ENCODE measurements at regions not wholly inside any gene's neighbourhood (a gene's known extent, or its start where the extent isn't known, plus 50 kb on each side); places are given as distances from the start of the nearest gene placed in this dataset.
"Not testable (repeated sequence)": the region's sequence is repeated elsewhere in the genome, so short reads cannot be mapped to it uniquely, and the experiment has no call there.

- H3K4me3 ChIP-seq (replicated peaks in 1 of 2; ENCODE audit: low read depth in 2 of 2, low read length in 2 of 2) = no peak overlapping the region
- no peak for TF ChIP-seq CTCF (IDR thresholded peaks at IDR 0.05; ENCODE audit: low read depth, low read length)
- DNase-seq (ENCODE audit: low read depth in 2 of 2) = no peak
Observed at GRCh38 chrX:98924511-98924910, 1485.6 kb downstream of the PCDH19 start.

GRCh38 chrX:98897191-98897590 lies 1512.9 kb downstream of the PCDH19 start:
- no peak for TF ChIP-seq CTCF (IDR thresholded peaks at IDR 0.05; ENCODE audit: low read depth, low read length)
- H3K4me3 ChIP-seq (replicated peaks in 1 of 2; ENCODE audit: low read depth in 2 of 2, low read length in 2 of 2) = no peak overlapping the region
- no peak for DNase-seq (ENCODE audit: low read depth in 2 of 2)

- not testable (repeated sequence) for DNase-seq (ENCODE audit: low read depth in 2 of 2); H3K4me3 ChIP-seq (replicated peaks in 1 of 2; ENCODE audit: low read depth in 2 of 2, low read length in 2 of 2)
Observed at GRCh38 chrX:98850639-98851038, 1559.4 kb downstream of the PCDH19 start.
